GM19043 (cell line): ENCODE measurements at regions not wholly inside any gene's neighbourhood (a gene's known extent, or its start where the extent isn't known, plus 50 kb on each side); places are given as distances from the start of the nearest gene placed in this dataset.
"Not testable (repeated sequence)": the region's sequence is repeated elsewhere in the genome, so short reads cannot be mapped to it uniquely, and the experiment has no call there.

ENCODE experiments used
- ATAC-seq: cut with Tn5 transposase; IDR thresholded peaks from one replicate; pipeline ENCODE4 v1.9.1; 2021; ENCODE audit warnings: low read depth; ENCODE audit not compliant: unreplicated experiment

DNA sequence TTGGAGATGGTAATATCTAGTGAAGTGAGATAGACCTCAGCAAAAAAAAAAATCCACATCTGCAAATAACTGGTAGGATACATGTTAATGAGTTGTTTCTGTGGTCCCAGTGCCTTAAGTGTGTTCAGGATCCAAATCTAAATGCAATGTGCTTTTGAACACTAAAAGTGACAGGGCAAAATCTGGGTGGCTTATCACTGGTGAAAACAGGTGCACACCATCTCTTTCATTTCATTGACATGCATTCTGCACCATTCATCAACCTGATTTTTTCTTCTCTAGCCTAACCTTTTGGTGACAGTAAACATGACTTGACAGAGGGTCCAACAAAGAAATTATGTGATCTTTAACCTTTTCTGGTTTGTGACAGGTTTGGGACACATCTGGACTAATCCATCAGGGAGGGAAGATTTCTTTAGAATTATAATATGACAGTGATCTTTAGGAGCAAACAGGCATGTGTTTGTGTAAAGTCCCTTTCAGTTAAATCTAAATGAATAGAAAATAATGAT lies 201.6 kb upstream of the NEGR1 start:
- no peak for ATAC-seq

DNA sequence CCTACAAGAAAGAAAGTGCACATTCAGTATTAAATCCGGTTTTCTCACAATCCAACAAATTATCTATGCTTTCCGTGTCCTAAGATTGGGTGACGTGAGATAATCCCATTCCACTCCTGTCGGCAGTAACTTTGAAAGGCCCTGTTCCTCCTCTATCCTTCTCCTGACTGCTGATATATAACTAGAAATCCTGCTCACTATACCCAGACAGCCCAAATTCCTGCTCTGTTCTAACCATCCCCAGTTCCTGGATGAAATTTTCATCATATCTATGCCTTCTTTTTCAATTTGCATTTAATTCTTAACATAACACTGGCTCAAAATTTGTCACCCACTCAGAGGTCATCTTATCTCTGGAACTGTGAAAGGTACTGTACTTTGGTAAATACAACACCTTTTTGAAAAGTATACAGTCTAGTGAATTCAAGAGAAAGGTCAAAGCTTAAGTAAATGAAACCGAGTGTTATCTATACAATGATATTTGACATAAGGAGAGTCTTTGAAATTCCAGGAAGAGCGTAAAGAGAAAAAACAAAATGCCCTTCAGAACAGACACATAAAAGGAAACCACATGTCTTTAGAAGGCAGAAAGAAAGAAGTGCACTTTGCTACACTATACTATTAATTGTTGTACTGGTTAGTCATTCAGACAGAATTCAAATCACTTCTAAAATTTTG lies 200.5 kb upstream of the NEGR1 start:
- no peak for ATAC-seq

DNA sequence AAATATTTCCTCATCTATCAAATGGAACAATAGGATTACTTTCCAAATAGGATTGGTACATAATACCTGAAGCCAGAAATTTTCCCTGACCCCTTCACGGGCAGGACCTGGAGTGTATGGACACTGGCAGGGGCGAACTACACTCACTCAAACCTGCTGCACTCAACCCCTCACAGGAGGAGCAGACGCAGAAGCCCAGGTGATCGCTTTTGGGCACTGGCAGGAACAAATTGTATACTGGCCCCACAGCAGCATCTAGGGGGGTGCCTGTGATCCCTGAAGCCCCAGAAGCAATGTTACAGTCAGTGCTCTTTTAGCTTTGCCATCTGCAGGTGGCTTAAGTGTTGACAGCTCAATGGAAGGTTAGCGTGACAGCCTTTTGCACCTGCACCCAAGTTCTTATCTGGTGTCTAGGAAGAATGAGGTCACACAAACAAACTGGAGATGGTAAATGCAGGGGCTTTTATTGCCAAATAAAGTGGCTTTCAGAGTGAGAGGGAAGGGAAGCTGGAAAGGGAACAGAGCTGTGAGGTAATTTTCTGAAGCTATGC lies 199.2 kb upstream of the NEGR1 start:
- ATAC-seq = no peak

DNA sequence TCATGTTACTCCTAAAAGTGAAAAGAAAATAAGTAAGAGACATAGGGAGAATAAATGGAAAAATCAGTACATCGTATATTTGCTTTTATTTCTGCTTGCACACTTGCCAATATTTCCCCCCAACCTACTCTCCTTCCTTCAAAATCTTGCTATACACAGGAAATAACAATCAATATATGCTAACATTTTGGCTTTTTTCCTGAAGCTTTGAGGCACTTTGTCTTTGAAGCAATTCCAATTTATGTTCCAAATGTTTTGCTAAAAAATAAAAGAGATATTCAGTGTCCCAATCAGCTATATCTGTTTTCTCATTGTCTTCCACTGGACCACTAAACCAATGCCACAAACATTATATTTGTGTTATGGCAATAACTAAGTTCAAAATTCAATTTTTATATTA lies 184.0 kb upstream of the NEGR1 start:
- ATAC-seq = no peak

DNA sequence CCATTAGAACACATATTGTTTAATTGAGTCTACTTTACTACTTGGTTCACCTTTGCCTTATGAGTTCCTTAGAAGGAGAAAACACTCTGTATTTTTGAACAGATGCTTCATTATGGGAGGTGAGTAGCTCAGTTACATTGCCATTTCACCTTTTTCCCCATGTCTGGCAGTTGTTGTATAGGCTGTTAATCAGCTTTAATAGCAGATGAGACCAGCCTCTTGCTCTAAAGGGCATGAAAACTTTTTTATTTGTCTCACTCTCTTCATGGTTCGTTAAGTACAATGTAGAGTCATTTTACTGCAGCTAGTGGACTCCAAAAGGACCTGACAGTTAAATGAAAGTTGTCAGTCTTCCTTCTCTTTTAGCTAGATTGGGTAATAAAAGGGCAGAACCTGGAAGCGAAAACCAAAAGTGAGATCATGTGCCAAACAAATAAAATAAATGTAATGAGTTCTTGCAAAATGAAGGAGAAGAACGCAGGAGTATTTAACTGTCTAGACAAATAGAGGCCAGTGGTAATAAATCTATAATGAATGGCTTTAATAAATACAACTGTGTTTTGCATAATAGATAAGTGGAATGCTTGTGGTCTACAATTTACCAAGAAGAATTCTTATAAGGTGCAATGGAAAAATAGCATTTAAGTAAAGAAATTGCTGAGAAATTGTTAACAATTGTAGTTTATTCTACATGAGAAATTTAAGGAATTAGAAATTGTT lies 180.0 kb upstream of the NEGR1 start:
- no peak for ATAC-seq

DNA sequence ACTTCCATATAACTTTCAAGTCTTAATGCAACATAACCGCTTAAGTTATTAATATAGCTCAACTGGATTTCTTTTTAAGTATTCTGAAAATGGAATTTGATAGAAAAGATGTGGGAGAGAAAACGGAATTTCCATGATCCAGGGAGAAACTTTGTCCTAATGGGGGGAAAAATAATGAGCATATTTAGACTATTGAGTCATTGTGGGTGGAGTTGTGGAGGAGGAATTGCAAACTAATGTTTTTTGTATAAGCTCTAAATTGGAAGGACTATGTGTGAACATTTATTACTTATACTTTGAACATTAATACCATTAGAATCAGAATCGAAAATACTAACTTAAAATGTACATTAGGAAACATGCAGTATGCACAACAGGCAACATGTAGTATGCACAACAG lies 159.9 kb upstream of the NEGR1 start:
- no peak for ATAC-seq

DNA sequence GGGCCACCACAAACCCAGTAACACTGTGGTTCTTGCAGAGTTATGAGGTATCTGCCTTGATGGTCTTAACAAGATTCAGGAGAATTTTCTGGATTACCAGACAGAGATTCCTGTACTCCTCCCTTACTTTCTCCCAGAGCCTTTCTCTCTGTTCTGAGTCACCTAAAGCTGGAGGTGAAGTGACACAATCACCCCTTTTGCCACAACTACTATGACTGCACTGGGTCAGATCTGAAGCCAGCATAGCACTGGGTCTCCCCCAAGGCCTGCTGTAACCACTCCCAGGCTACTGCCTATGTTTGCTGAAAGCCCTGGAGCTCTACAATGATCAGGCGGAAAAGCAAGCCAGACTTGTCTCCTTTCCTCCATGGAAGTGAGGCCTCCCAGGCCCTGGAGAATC lies 156.7 kb upstream of the NEGR1 start:
- no peak for ATAC-seq

DNA sequence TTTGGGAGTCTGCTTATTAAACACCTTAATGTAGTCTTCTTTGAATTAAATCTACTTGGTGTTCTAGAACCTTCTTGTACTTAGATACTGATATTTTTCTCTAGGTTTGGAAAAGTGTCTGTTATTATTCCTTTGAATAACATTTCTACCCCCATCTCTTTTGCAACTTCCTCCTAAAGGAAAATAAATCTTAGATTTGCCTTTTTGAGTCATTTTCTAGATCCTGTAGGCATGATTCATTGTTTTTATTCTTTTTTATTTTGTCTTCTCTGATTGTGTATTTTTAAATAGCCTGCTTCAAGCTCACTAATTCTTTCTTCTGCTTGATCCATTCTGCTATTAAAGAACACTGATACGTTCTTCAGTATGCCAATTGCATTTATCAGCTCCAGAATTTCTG lies 155.9 kb upstream of the NEGR1 start:
- ATAC-seq = no peak

DNA sequence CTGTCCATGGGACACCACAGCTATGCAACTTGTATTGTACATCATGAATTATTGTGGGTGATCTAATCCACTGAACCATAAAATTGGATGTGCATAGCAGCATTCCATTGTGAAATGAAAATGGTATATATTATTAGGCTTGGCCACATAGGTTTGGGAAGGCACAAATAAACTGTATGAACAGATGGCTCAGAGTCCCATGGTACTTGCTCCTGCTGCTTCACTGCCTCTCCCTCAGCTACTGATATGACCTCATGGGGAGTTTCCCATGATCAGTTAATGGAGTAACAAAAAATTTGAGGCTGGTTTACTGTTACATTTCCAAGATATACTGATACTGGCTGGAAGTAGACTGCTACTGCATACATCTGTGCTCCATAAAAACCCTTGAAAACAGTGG lies 152.7 kb upstream of the NEGR1 start:
- ATAC-seq = no peak

DNA sequence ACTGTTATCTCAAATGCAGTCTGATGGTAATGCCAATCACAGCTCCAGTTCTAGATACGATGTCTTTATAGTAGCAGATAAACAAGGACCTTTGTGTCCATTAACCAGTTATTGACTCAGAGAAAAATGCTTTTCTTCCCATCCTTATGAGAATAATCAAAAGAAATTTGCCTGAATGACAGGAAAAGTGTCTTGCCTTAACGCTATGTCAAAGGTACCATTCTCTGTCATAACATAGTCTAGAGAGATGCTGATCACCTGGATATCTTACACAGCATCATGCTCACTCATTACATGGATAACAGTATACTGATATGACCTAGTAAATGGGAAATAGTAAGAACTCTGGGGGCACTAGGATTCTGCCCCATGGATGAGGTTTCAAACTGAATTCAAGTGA lies 151.7 kb upstream of the NEGR1 start:
- ATAC-seq = no peak

DNA sequence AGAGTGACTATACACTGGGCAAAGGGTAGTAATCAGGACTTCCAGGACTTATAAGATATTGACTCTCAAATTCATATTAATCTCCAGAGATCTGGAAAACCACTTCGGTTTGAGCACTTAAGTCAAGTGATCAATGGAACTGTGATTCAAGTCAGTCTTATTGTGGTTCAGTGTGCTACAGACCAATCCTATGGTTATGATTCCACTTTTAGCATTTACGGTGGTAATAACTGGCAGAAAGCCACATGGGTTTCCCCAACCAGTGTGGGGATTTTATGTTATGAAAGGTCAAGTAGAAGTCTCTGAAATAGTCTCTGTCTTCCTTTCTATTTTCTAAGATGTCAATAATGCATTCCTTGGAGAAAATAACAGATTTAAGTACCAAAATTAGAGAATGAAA lies 151.3 kb upstream of the NEGR1 start:
- no peak for ATAC-seq

DNA sequence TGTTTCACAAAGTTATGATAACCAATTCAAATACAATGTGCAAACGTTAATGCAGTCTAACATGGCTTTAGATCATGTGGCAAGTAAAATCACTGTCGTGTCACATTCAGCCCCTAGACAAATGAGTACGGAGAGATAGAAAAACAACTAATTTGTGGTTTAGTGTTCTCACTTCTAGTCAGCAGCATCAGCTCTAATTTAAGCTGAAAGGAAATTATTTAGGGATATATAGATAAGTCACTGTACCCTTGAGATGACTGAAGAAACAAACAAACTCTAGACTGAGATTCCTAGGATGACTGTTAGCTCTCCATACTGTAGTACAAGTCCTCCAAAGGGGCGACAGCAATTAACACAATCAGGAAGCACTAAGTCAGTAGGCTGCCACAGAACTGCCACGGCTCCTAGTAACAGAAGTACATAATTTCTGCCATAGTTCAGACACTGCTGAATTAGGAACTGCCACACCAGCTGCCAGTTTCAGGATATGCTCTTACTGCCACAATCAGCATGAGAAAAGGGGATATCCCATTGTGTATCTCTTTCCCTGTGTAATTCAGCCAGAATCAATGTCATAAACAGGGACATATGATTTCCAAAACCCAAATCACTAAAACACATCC lies 150.4 kb upstream of the NEGR1 start:
- no peak for ATAC-seq

DNA sequence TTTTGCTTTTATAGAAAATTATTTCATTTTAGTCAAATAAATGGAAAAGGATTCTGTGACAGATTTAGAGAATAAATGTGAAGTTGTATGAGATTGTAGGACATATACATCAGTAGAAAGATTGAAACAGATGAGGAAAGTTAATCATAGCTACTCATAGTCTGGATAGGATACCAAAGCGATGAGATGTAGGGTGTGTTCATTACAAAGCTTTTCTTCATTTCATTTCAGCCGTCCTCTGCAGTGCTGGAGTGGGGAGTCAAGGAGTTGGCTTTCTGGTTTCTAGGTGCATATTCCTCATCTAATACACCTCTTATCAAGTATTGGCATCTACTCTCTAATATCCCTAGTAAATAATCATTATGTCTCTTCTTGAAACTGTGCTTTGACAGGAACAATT lies 149.5 kb upstream of the NEGR1 start:
- no peak for ATAC-seq

DNA sequence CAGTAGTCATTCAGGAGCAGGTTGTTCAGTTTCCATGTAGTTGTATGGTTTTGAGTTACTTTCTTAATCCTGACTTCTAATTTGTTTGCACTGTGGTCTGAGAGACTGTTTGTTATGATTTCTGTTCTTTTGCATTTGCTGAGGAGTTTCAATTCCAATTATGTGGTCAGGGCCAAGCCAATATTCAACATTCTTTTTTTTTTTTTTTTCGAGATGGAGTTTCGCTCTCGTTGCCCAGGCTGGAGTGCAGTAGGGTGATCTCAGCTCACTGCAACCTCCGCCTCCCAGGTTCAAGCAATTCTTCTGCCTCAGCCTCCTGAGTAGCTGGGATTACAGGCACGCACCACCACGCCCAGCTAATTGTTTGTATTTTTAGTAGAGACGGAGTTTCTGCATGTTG lies 145.9 kb upstream of the NEGR1 start:
- not testable (repeated sequence) for ATAC-seq

DNA sequence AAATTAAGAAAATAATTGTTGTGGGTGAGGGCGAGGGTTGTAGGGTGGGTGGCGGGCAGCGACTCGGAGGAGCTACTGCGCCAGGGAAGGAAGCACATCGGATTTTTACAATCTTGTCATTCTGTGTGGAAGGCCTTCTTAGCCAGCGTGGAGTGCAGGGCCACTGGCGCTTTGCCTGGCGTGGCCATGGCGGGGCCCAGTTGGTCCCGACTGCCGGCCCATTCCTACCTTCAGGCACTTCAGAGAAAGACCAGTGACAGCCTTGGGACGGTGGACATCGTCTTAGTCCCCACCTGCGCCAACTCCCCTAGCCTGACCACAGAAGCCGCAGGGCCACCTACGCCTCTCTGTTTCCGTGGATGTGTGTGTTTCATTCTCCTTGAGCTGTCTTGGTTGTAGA lies 136.9 kb upstream of the NEGR1 start:
- no peak for ATAC-seq

DNA sequence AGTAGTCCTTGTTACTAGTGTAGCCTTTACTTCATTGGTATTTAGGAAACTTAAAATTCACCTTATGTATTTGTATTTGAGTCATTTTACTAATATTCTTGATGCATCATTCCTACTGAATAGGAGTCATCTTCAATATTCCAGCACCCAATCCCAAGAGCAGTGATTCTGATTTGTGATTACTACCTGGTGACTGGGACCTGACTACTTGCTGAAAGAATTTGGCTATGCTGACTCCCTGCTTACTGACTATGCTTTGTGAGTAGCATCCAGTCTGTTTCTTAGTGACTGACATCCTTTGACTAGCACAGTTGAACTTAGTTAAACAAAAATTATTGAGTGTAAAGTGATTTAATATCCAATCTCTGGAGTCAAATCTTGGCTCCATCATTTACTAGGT lies 129.9 kb upstream of the NEGR1 start:
- no peak for ATAC-seq

DNA sequence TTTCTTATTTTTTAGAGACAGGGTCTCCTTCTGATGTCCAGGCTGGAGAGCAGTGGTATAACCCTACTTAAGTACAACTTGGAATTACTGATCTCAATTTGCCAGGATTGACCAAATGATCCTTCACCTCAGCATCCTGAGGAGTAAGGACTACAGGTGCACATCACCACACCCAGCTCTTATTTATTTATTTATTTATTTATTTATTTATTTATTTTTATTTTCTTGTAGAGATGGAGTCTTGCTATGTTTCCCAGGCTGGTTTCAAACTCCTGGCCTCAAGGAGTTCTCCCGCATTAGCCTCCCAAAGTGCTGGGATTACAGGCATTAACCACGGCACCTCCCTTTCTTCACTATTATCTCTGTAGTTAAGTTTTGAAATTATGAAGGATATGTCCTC lies 117.5 kb upstream of the NEGR1 start:
- ATAC-seq = no peak

DNA sequence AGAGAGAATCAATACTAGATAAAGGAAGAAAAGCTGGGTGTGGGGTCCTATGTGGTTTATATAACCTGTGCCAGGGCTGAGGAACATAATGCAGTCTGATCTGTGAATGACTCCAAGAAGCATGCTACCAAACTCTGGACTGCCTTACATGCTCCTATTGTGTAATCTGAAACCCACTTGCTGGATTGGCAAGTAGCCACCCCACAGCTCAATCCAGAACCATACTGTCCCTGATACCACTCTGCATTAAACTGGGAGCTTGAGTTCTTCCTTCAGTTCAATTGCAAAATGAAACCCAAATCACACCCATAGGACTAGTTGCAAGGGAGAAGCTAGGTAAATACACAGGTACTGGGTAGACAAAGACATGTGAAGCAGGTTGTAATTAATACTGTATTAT lies 115.4 kb upstream of the NEGR1 start:
- no peak for ATAC-seq

DNA sequence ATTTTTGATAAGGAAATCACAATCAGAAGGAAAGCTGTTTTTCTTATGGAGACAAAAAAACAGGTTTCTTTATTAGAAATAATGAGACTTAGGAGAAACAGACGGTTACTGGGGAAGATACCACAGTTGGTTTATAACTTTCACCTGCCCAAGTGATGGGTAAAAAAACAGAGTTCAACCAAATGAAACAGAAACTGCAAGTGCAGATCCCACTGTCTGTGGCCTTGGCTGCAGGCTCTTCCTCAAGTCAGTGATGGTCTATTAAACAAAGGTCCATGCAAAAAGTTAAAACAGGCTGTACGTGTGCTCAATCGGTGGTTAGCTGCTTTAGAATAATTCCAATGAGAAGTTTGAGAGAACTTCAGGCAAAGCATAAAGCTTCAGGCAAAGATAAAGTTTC lies 112.1 kb upstream of the NEGR1 start:
- ATAC-seq = no peak

DNA sequence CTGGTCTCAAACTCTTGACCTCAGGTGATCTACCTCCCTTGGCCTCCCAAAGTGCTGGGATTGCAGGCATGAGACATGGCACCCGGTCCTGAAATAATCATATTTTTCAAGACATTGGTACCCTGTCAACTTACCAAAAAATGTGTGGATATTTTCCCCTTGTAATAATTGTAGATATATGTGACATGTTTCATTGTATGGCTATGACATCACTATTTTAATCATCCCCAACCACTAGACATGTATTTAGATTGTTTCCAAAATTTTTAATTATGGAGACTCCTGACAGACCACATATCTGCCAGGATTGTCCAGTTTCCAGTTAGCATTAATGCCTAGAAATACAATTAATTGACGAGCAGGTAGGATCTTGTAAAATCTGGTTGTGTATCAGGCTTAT lies 96.7 kb upstream of the NEGR1 start:
- no peak for ATAC-seq

DNA sequence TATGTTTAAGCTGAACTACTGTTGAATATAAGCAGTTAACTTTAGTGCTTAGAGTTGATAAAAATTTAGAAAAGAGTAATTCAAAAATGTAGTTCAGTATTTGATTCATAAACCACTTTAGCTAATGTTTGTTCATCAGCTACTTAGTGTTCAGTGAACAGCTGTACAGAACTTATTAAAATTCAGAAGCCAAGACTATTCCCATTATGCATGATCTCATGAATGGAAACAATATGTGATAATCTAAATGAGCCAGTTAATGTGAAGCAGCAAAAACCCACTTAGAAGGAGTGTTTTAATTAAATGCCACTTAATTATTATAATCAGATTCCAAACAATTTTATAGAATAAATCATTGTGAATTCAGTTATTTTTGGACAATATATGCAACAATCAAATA lies 92.9 kb upstream of the NEGR1 start:
- ATAC-seq = no peak
